HFFc6 (cell line): ENCODE measurements at regions not wholly inside any gene's neighbourhood (a gene's known extent, or its start where the extent isn't known, plus 50 kb on each side); places are given as distances from the start of the nearest gene placed in this dataset.

Source experiments
- DNase-seq: peaks from one replicate; pipeline ENCODE4 v3.0.0-alpha.2; 2018
- H3K27ac Mint-ChIP-seq: 2 replicates; pipeline ENCODE4 v1.8.0; 2020; ENCODE audit warnings: mild to moderate bottlenecking, mixed read lengths
- H3K27me3 Mint-ChIP-seq: 2 replicates; pipeline ENCODE4 v1.8.0; 2021; ENCODE audit warnings: mild to moderate bottlenecking, moderate library complexity, mixed read lengths; ENCODE audit not compliant: insufficient read depth
- H3K36me3 Mint-ChIP-seq: 2 replicates; pipeline ENCODE4 v1.8.0; 2021; ENCODE audit warnings: low read depth, mixed read lengths
- H3K4me1 Mint-ChIP-seq: 2 replicates; pipeline ENCODE4 v1.8.0; 2020; ENCODE audit warnings: low read depth, mixed read lengths
- H3K4me3 Mint-ChIP-seq: 2 replicates; pipeline ENCODE4 v1.8.0; 2020; ENCODE audit warnings: mild to moderate bottlenecking, moderate library complexity, mixed read lengths
- H3K9me3 Mint-ChIP-seq: 2 replicates; pipeline ENCODE4 v1.8.0; 2020; ENCODE audit warnings: mild to moderate bottlenecking, mixed read lengths
- CTCF ChIP-seq: fragments of 200-600 bp; sonication (generic); IDR thresholded peaks from 2 replicates; pipeline ENCODE4 v1.5.0; 2021; ENCODE audit warnings: antibody characterized with exemption, mild to moderate bottlenecking

- no peaks in the 10 kb centered on the region for H3K4me1 Mint-ChIP-seq
- DNase-seq: no peak
- H3K9me3 Mint-ChIP-seq: peaks cover 13% of the 10 kb centered on the region
- H3K4me3 Mint-ChIP-seq: no peak overlapping the region
- TF ChIP-seq CTCF: no peak
- H3K27ac Mint-ChIP-seq: no peak overlapping the region
- no peaks in the 10 kb centered on the region for H3K36me3 Mint-ChIP-seq
- no peaks in the 10 kb centered on the region for H3K27me3 Mint-ChIP-seq
Measured at GRCh38 chr5:91885291-91886265, 502.5 kb upstream of the ARRDC3 start.

GRCh38 chr5:91884036-91884435 lies 500.9 kb upstream of the ARRDC3 start:
- Mint-ChIP-seq H3K36me3 (no peaks in the 10 kb centered on the region), H3K27ac (no peak overlapping the region), H3K4me3 (no peak overlapping the region), H3K27me3 (no peaks in the 10 kb centered on the region), H3K9me3 (peaks cover 18% of the 10 kb centered on the region), H3K4me1 (no peaks in the 10 kb centered on the region)
- no peak for DNase-seq
- no peak for TF ChIP-seq CTCF

DNA sequence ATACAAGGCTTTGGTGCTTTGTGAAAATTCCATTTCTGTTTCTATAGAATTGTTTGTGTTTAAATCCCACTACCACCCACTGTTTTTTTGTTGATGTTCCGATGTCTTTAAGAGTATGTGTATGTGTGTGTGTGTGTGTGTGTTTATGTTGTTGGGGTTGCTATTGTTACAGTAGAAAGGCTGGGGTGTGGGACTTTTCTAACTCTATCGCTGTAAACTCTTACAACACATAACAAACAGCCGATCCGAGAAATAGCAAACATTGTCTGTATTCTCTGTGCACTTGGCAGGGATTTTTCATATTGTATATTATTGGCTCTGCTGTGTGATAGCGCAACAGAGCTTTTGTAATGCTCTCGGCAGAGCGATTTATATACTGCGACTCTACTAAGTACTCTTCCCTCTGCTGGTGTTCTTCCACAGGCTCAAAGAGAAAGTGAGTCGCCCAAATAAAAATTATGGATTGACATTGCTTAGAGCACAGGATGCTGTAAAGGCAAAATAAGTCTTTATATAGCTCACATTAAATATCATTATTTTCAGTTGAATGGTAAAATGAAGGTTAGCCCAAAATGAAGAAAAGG lies 492.2 kb upstream of the ARRDC3 start:
- Mint-ChIP-seq H3K9me3 (peaks cover 32% of the 10 kb centered on the region), H3K27me3 (no peaks in the 10 kb centered on the region; the same call in 1 of the 2 replicates), H3K4me1 (no peaks in the 10 kb centered on the region), H3K4me3 (no peak overlapping the region), H3K36me3 (no peaks in the 10 kb centered on the region), H3K27ac (no peak overlapping the region)
- no peak for DNase-seq
- no peak for TF ChIP-seq CTCF

- H3K4me3 Mint-ChIP-seq: no peak overlapping the region
- H3K27me3 Mint-ChIP-seq: peaks cover 1% of the 10 kb centered on the region; the same call in 1 of the 2 replicates
- H3K36me3 Mint-ChIP-seq: no peaks in the 10 kb centered on the region
- peaks cover 26% of the 10 kb centered on the region for H3K9me3 Mint-ChIP-seq
- H3K27ac Mint-ChIP-seq: no peak overlapping the region
- no peaks in the 10 kb centered on the region for H3K4me1 Mint-ChIP-seq
- DNase-seq: no peak
- TF ChIP-seq CTCF: no peak
Measured at GRCh38 chr5:91867799-91868198, 484.7 kb upstream of the ARRDC3 start.

DNA sequence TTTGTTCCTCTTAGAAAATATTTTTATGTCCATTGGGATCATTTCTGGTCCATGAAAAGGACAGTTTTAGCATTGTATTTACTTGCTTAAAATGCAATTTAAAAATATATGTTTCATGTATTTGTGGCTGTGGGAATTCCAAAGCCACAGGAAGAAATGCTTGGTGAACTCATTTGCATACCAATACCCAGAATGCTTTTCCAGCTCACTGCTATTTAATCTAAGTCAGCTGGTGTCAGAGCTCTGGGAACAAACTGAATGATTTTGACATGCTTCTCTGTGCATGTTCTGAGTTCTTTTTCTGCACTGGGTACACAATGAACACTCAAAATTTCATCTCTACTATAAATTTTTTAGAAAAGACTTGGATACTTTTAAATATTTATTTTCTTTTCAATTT lies 482.8 kb upstream of the ARRDC3 start:
- no peak for TF ChIP-seq CTCF
- Mint-ChIP-seq H3K4me1 (no peaks in the 10 kb centered on the region), H3K27me3 (peaks cover 1% of the 10 kb centered on the region; the same call in 1 of the 2 replicates), H3K36me3 (no peaks in the 10 kb centered on the region), H3K9me3 (peaks cover 32% of the 10 kb centered on the region), H3K4me3 (no peak overlapping the region), H3K27ac (no peak overlapping the region)
- no peak for DNase-seq
